A549 (cell line): ENCODE measurements at regions not wholly inside any gene's neighbourhood (a gene's known extent, or its start where the extent isn't known, plus 50 kb on each side); places are given as distances from the start of the nearest gene placed in this dataset.

Experiments used
- ATAC-seq, 2 experiments: fragments of 200-7000 bp in 1 of 2; fragments of >200 bp in 1 of 2; cut with Nextera tagmentation in 1 of 2; cut with Tn5 transposase in 1 of 2; 3 replicates each; pipeline versions ENCODE4 v1.8.0 to v1.9.1; 2018 to 2020; ENCODE audit warnings: mild to moderate bottlenecking in 1 of 2, moderate library complexity in 1 of 2
- CTCF ChIA-PET: fragments of 300-600 bp; sonication (Branson Sonifier 250); formaldehyde crosslinking; extraction: SDS; loops from one replicate; lab custom pipeline; 2021; ENCODE audit warnings: antibody characterized with exemption, inconsistent platforms; lab: Yijun Ruan, JAX
- POLR2A ChIA-PET: fragments of 350-600 bp; formaldehyde crosslinking; extraction: SDS; loops from one replicate; lab custom pipeline; 2021; ENCODE audit warnings: antibody characterized with exemption, inconsistent platforms; lab: Yijun Ruan, JAX
- DNase-seq, 2 experiments: peaks; one replicate each; pipeline versions ENCODE4 v3.0.0 to v3.0.0-alpha.2; 2011 to 2016; ENCODE audit warnings: low read depth in 1 of 2, low spot score in 1 of 2
- FAIRE-seq: peaks from 2 replicates; lab custom pipeline; 2011; peaks lifted over from hg19 to GRCh38; lab: Jason Lieb, UNC
- H3K27ac ChIP-seq, 2 experiments: fragments of >200 bp; sonication (Bioruptor Twin); formaldehyde crosslinking; 3 replicates each; pipeline ENCODE4 v1.5.1; 2016 to 2017
- H3K4me1 ChIP-seq: fragments of >200 bp; sonication (Bioruptor Twin); formaldehyde crosslinking; 3 replicates; pipeline ENCODE4 v1.6.1; 2016
- H3K4me2 ChIP-seq: fragments of >200 bp; sonication (Bioruptor Twin); formaldehyde crosslinking; 3 replicates; pipeline ENCODE4 v1.6.1; 2016
- H3K4me3 ChIP-seq: fragments of >200 bp; sonication (Bioruptor Twin); formaldehyde crosslinking; 3 replicates; pipeline ENCODE4 v1.5.1; 2016
- H3K9me3 ChIP-seq: fragments of >200 bp; sonication (Bioruptor Twin); formaldehyde crosslinking; 3 replicates; pipeline ENCODE4 v1.6.1; 2016
- POLR2A ChIP-seq: IDR thresholded peaks from 2 replicates; pipeline ENCODE4 v1.6.1; 2012; ENCODE audit warnings: mild to moderate bottlenecking, low read length
- WGBS: methylation state at CpG from one replicate; pipeline ENCODE4 v1.1.6; 2017; ENCODE audit errors: missing lambda C conversion rate; 5-methylcytosine and 5-hydroxymethylcytosine counted together
- small RNA-seq, 6 experiments: library from RNA; depleted of rRNA; stranded (forward); fragments of <200 nt; gene quantifications; one replicate each; pipeline ENCODE3, GENCODE V24; 2012

- ChIA-PET POLR2A (no interaction called here), CTCF (no interaction called here)
- FAIRE-seq = no peak
- no peak for DNase-seq
- no peak for ATAC-seq
- Histone ChIP-seq H3K4me3 (no peak overlapping the region), H3K4me1 (peaks cover 16% of the 10 kb centered on the region), H3K27ac (no peak overlapping the region), H3K9me3 (no peaks in the 10 kb centered on the region), H3K4me2 (no peak overlapping the region)
- WGBS = 69% methylated on average over 6 of the region's 6 CpGs
- TF ChIP-seq POLR2A = no peak
Measured at GRCh38 chr11:130819625-130820024, 96.7 kb downstream of the SNX19 start.

Small RNA genes lying in the stretch of these regions (small RNA-seq; reads per million reads assigned to genes)
- 0 reads per million in 6 experiments for gene AP004371.1
- gene MIR8052 = 0 reads per million in 6 experiments
